ENCODE measurements at regions not wholly inside any gene's neighbourhood (a gene's known extent, or its start where the extent isn't known, plus 50 kb on each side); places are given as distances from the start of the nearest gene placed in this dataset.

DNA sequence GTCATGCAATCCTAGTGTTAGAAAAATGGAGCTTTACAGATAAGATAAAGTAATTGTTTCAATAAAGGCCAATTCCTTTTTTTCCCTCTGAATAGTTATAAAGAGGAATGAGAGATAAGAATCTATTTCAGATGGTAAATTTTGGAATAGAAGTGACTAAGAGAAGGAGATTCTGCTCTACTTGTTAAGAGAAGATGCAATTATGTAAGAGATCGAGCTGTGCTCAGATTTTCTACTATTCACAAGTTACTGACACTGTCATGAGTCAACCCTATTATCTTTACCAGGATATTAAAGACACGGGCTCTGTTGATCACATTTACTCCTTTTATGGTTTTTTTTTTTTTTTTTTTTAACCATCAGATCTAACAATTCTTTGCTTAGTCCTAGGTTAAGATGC lies 511.3 kb downstream of the ARL4A start:
- H3K79me2 ChIP-seq (ENCODE audit: insufficient read depth, low read depth, low read length): no peaks in the 10 kb centered on the region
- CTCF ChIA-PET (ENCODE audit: unreplicated experiment): no interaction called here
- DNase-seq (ENCODE audit: low spot score): no peak
- no peak overlapping the region for H3K4me2 ChIP-seq (ENCODE audit: low read length)
- H3K4me3 ChIP-seq (ENCODE audit: low read depth, low read length, poor library complexity, severe bottlenecking): no peak overlapping the region
- no peak overlapping the region for H3K27ac ChIP-seq (ENCODE audit: low read depth, low read length, poor library complexity, severe bottlenecking)
- no peaks in the 10 kb centered on the region for H3K9me2 ChIP-seq (ENCODE audit: insufficient read depth, low read length)
- intact Hi-C loops (cut with micrococcal nuclease; ENCODE audit: unreplicated experiment): loop anchor here (10.0 kb wide), 1 partner anchor 56 kb away; no protein-coding TSS in a partner anchor
- H4K20me1 ChIP-seq (ENCODE audit: insufficient read depth, low read length): no peaks in the 10 kb centered on the region
- H3K36me3 ChIP-seq (ENCODE audit: insufficient read depth, low read length): no peaks in the 10 kb centered on the region
- H2AFZ ChIP-seq (ENCODE audit: low read length): no peak overlapping the region
- no peaks in the 10 kb centered on the region for H3K9me3 ChIP-seq (ENCODE audit: low read length)
- no peaks in the 10 kb centered on the region for H3K4me1 ChIP-seq (ENCODE audit: insufficient read depth, low read length, poor library complexity, severe bottlenecking)
- TF ChIP-seq, protein P1, sequence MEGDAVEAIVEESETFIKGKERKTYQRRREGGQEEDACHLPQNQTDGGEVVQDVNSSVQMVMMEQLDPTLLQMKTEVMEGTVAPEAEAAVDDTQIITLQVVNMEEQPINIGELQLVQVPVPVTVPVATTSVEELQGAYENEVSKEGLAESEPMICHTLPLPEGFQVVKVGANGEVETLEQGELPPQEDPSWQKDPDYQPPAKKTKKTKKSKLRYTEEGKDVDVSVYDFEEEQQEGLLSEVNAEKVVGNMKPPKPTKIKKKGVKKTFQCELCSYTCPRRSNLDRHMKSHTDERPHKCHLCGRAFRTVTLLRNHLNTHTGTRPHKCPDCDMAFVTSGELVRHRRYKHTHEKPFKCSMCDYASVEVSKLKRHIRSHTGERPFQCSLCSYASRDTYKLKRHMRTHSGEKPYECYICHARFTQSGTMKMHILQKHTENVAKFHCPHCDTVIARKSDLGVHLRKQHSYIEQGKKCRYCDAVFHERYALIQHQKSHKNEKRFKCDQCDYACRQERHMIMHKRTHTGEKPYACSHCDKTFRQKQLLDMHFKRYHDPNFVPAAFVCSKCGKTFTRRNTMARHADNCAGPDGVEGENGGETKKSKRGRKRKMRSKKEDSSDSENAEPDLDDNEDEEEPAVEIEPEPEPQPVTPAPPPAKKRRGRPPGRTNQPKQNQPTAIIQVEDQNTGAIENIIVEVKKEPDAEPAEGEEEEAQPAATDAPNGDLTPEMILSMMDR (conservative IDR thresholded peaks at IDR 0.05; ENCODE audit: low read length): no peak
- TF ChIP-seq EZH2phosphoT487 (IDR thresholded peaks at IDR 0.05; ENCODE audit: borderline replicate concordance, low read depth, low read length): no peak
- POLR2A ChIA-PET: interaction anchor here (0.7 to 0.8 kb wide), 2 partner anchors 15 to 673 kb away, joined by 3 read pairs; no protein-coding TSS in a partner anchor
- no TSS peak for BruUV-seq (replicated peaks)

DNA sequence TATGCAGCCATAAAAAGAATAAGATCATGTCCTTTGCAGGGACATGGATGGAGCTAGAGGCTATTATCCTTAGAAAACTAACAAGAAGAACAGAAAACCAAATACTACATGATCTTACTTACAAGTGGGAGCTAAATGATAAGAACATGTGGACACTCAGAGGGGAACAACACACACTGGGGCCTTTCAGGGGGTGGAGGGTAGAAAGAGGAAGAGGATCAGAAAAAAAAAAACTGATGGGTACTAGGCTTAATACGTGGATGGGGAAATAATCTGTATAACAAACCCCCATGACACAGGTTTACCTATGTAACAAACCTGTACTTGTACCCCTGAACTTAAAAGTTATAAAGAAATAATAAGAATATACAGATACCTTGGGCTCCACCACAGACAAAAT lies 514.2 kb downstream of the ARL4A start:
- no peak overlapping the region for H3K27ac ChIP-seq (ENCODE audit: low read depth, low read length, poor library complexity, severe bottlenecking)
- no peaks in the 10 kb centered on the region for H4K20me1 ChIP-seq (ENCODE audit: insufficient read depth, low read length)
- POLR2A ChIA-PET: interaction anchor here (0.8 to 1.9 kb wide), 3 partner anchors 9 to 26 kb away, joined by 3 to 4 read pairs (median 3); no protein-coding TSS in a partner anchor
- H2AFZ ChIP-seq (ENCODE audit: low read length): no peak overlapping the region
- DNase-seq (ENCODE audit: low spot score): no peak
- no peaks in the 10 kb centered on the region for H3K4me1 ChIP-seq (ENCODE audit: insufficient read depth, low read length, poor library complexity, severe bottlenecking)
- no peak overlapping the region for H3K4me3 ChIP-seq (ENCODE audit: low read depth, low read length, poor library complexity, severe bottlenecking)
- H3K79me2 ChIP-seq (ENCODE audit: insufficient read depth, low read depth, low read length): no peaks in the 10 kb centered on the region
- no peaks in the 10 kb centered on the region for H3K36me3 ChIP-seq (ENCODE audit: insufficient read depth, low read length)
- no peaks in the 10 kb centered on the region for H3K9me2 ChIP-seq (ENCODE audit: insufficient read depth, low read length)
- CTCF ChIA-PET (ENCODE audit: unreplicated experiment): no interaction called here
- TF ChIP-seq, protein P1 (conservative IDR thresholded peaks at IDR 0.05; ENCODE audit: low read length): no peak
- TF ChIP-seq EZH2phosphoT487 (IDR thresholded peaks at IDR 0.05; ENCODE audit: borderline replicate concordance, low read depth, low read length): no peak
- no TSS peak for BruUV-seq (replicated peaks)
- no peak overlapping the region for H3K4me2 ChIP-seq (ENCODE audit: low read length)
- no peaks in the 10 kb centered on the region for H3K9me3 ChIP-seq (ENCODE audit: low read length)
- intact Hi-C loops (cut with micrococcal nuclease; ENCODE audit: unreplicated experiment): no loop called here

DNA sequence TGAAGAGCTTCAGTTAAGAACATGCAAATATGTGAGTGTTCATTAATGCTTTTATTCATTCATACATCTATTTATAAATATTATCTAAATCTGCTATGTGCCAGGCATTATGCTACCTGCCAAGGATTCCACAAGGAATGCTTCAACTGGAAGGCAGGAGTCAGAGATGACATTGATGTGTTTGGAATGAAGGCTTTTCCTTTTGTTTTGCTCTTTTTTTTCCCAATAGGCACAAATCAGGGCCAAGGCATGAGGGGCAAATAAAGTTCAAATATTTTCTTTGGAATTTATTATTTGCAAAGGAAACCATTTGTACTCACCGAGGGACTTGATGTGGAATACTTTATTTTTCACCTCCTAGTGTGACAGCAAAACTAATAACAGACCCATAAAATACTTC lies 530.3 kb downstream of the ARL4A start:
- H2AFZ ChIP-seq (ENCODE audit: low read length): no peak overlapping the region
- H3K9me3 ChIP-seq (ENCODE audit: low read length): no peaks in the 10 kb centered on the region
- TF ChIP-seq EZH2phosphoT487 (IDR thresholded peaks at IDR 0.05; ENCODE audit: borderline replicate concordance, low read depth, low read length): no peak
- TF ChIP-seq, protein P1 (conservative IDR thresholded peaks at IDR 0.05; ENCODE audit: low read length): no peak
- no peak overlapping the region for H3K4me3 ChIP-seq (ENCODE audit: low read depth, low read length, poor library complexity, severe bottlenecking)
- no peaks in the 10 kb centered on the region for H3K9me2 ChIP-seq (ENCODE audit: insufficient read depth, low read length)
- no peak overlapping the region for H3K4me2 ChIP-seq (ENCODE audit: low read length)
- H3K27ac ChIP-seq (ENCODE audit: low read depth, low read length, poor library complexity, severe bottlenecking): no peak overlapping the region
- DNase-seq (ENCODE audit: low spot score): no peak
- ChIA-PET CTCF (ENCODE audit: unreplicated experiment) (no interaction called here), POLR2A (no interaction called here)
- H3K36me3 ChIP-seq (ENCODE audit: insufficient read depth, low read length): no peaks in the 10 kb centered on the region
- H4K20me1 ChIP-seq (ENCODE audit: insufficient read depth, low read length): no peaks in the 10 kb centered on the region
- intact Hi-C loops (cut with micrococcal nuclease; ENCODE audit: unreplicated experiment): no loop called here
- H3K4me1 ChIP-seq (ENCODE audit: insufficient read depth, low read length, poor library complexity, severe bottlenecking): no peaks in the 10 kb centered on the region
- H3K79me2 ChIP-seq (ENCODE audit: insufficient read depth, low read depth, low read length): no peaks in the 10 kb centered on the region
- no TSS peak for BruUV-seq (replicated peaks)

Measured in OCI-LY7 (cell line).